ENCODE measurements at regions not wholly inside any gene's neighbourhood (a gene's known extent, or its start where the extent isn't known, plus 50 kb on each side); places are given as distances from the start of the nearest gene placed in this dataset.

DNA sequence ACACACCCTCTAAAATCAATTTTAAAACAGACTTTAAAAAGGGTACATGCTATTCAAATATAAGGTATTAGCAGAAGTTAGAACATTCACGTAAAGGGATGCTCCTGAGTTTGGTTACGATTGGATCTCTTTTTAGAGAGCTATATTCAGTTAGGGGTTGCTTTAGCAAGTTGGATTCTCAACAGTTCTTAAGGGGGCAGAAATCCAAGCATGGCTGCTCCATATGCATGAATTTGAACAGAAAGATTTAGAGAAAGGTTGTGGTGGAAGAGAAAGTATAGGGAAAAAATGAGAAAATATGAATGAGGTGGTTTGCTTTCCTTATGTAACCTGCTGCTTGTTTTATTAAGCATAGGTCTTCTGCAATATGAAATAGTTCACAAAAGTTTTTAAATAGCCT is 855.1 kb downstream of the SORCS1 start:
- Histone ChIP-seq H3K27ac (ENCODE audit: insufficient read depth in 1 of 2, low read depth in 1 of 2, low read length in 2 of 2, poor library complexity in 1 of 2, severe bottlenecking in 2 of 2) (no peak overlapping the region), H3K27me3 (replicated peaks in 2 of 5; ENCODE audit: control insufficient read depth in 4 of 5, insufficient read depth in 5 of 5, low read length in 4 of 5) (no peaks in the 10 kb centered on the region), H3K36me3 (ENCODE audit: control insufficient read depth in 4 of 4, insufficient read depth in 4 of 4, low read length in 3 of 4) (no peaks in the 10 kb centered on the region), H3K9me3 (ENCODE audit: control extremely low read depth in 1 of 5, control insufficient read depth in 4 of 5, insufficient read depth in 2 of 5, low read depth in 1 of 5, low read length in 4 of 5) (no peaks in the 10 kb centered on the region), H3K4me1 (ENCODE audit: control extremely low read depth in 1 of 4, control insufficient read depth in 4 of 4, insufficient read depth in 4 of 4, low read length in 3 of 4) (no peaks in the 10 kb centered on the region), H3K4me3 (ENCODE audit: control insufficient read depth in 1 of 7, extremely low read depth in 1 of 7, insufficient read depth in 4 of 7, low read depth in 2 of 7, low read length in 6 of 7) (no peak overlapping the region)
- ChIA-PET POLR2A (no interaction called here), CTCF (no interaction called here)
- no peak for DNase-seq
- WGBS (ENCODE audit: insufficient coverage) = 80% methylated on average over 1 of the region's 2 CpGs

DNA sequence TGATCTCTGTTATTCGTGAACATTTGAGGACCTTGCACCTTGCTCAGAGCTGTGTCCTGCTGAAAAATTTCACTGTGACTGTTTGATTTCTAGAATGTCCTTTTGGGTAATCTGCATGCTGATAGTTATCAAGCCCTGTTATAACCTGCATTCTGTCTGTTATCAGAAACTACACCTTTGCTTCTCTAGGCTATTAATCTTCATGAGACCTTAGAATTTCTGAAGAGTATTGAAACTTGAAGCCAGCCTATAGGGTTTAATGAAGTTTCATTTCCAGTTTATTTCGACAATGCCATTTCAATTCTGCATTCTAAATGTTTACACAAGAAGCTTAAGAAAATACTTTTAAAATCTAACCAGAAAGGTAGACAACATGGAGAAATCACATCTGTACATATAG is 856.2 kb downstream of the SORCS1 start:
- 60% methylated on average over 1 of the region's 2 CpGs for WGBS (ENCODE audit: insufficient coverage)
- Histone ChIP-seq H3K27ac (ENCODE audit: insufficient read depth in 1 of 2, low read depth in 1 of 2, low read length in 2 of 2, poor library complexity in 1 of 2, severe bottlenecking in 2 of 2) (no peak overlapping the region), H3K9me3 (ENCODE audit: control extremely low read depth in 1 of 5, control insufficient read depth in 4 of 5, insufficient read depth in 2 of 5, low read depth in 1 of 5, low read length in 4 of 5) (no peaks in the 10 kb centered on the region), H3K4me1 (ENCODE audit: control extremely low read depth in 1 of 4, control insufficient read depth in 4 of 4, insufficient read depth in 4 of 4, low read length in 3 of 4) (no peaks in the 10 kb centered on the region), H3K36me3 (ENCODE audit: control insufficient read depth in 4 of 4, insufficient read depth in 4 of 4, low read length in 3 of 4) (no peaks in the 10 kb centered on the region), H3K4me3 (ENCODE audit: control insufficient read depth in 1 of 7, extremely low read depth in 1 of 7, insufficient read depth in 4 of 7, low read depth in 2 of 7, low read length in 6 of 7) (no peak overlapping the region), H3K27me3 (replicated peaks in 2 of 5; ENCODE audit: control insufficient read depth in 4 of 5, insufficient read depth in 5 of 5, low read length in 4 of 5) (no peaks in the 10 kb centered on the region)
- DNase-seq = no peak
- POLR2A ChIA-PET = no interaction called here
- CTCF ChIA-PET = no interaction called here

DNA sequence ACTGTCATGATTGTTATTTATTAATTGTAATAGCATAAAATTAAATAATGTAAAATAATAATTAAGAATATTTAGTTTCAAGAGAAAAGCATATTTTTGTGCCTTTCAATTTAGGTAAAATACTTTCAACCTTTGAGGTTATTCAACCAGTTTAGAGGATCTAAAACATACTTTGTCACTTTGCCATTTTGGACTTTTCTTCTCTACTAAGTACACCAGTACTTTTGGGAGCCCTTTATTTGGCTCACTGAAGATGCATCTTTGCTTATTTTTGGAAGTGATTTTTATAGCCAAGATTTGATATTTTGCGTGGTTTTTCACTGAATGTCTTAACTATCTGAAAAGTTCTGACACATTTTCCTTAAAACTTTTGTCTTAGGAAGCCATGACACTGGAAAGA is 860.5 kb downstream of the SORCS1 start:
- H3K9me3 ChIP-seq (ENCODE audit: control extremely low read depth in 1 of 5, control insufficient read depth in 4 of 5, insufficient read depth in 2 of 5, low read depth in 1 of 5, low read length in 4 of 5) = no peaks in the 10 kb centered on the region
- POLR2A ChIA-PET = no interaction called here
- no peak overlapping the region for H3K27ac ChIP-seq (ENCODE audit: insufficient read depth in 1 of 2, low read depth in 1 of 2, low read length in 2 of 2, poor library complexity in 1 of 2, severe bottlenecking in 2 of 2)
- DNase-seq = no peak
- no peak overlapping the region for H3K4me3 ChIP-seq (ENCODE audit: control insufficient read depth in 1 of 7, extremely low read depth in 1 of 7, insufficient read depth in 4 of 7, low read depth in 2 of 7, low read length in 6 of 7)
- no peaks in the 10 kb centered on the region for H3K36me3 ChIP-seq (ENCODE audit: control insufficient read depth in 4 of 4, insufficient read depth in 4 of 4, low read length in 3 of 4)
- H3K4me1 ChIP-seq (ENCODE audit: control extremely low read depth in 1 of 4, control insufficient read depth in 4 of 4, insufficient read depth in 4 of 4, low read length in 3 of 4) = no peaks in the 10 kb centered on the region
- H3K27me3 ChIP-seq (replicated peaks in 2 of 5; ENCODE audit: control insufficient read depth in 4 of 5, insufficient read depth in 5 of 5, low read length in 4 of 5) = no peaks in the 10 kb centered on the region
- WGBS (ENCODE audit: insufficient coverage) = no CpG with 5 or more reads among the region's 1 CpG
- CTCF ChIA-PET = no interaction called here

DNA sequence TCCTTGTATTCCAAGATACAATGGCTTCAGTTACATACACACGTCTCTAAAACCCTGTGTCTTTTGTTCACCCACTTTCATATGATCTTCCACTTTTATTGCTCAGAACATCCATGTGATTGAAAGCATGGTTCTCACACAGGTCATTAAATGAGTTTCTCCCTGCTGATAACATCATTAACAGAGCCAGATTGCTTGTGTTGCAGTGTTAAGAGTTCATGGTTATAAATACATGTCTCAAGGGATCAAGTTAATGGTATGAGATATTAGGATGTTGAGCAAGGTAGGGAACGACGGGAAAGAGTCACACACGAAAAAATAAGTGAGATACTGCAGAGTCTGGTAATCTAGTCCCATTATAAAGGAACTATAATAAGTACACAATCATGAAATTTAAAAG is 861.5 kb downstream of the SORCS1 start:
- no CpG with 5 or more reads among the region's 4 CpGs for WGBS (ENCODE audit: insufficient coverage)
- H3K27me3 ChIP-seq (replicated peaks in 2 of 5; ENCODE audit: control insufficient read depth in 4 of 5, insufficient read depth in 5 of 5, low read length in 4 of 5) = no peaks in the 10 kb centered on the region
- H3K36me3 ChIP-seq (ENCODE audit: control insufficient read depth in 4 of 4, insufficient read depth in 4 of 4, low read length in 3 of 4) = no peaks in the 10 kb centered on the region
- ChIA-PET CTCF (no interaction called here), POLR2A (no interaction called here)
- H3K9me3 ChIP-seq (ENCODE audit: control extremely low read depth in 1 of 5, control insufficient read depth in 4 of 5, insufficient read depth in 2 of 5, low read depth in 1 of 5, low read length in 4 of 5) = no peaks in the 10 kb centered on the region
- H3K4me1 ChIP-seq (ENCODE audit: control extremely low read depth in 1 of 4, control insufficient read depth in 4 of 4, insufficient read depth in 4 of 4, low read length in 3 of 4) = no peaks in the 10 kb centered on the region
- H3K4me3 ChIP-seq (ENCODE audit: control insufficient read depth in 1 of 7, extremely low read depth in 1 of 7, insufficient read depth in 4 of 7, low read depth in 2 of 7, low read length in 6 of 7) = no peak overlapping the region
- no peak for DNase-seq
- no peak overlapping the region for H3K27ac ChIP-seq (ENCODE audit: insufficient read depth in 1 of 2, low read depth in 1 of 2, low read length in 2 of 2, poor library complexity in 1 of 2, severe bottlenecking in 2 of 2)

DNA sequence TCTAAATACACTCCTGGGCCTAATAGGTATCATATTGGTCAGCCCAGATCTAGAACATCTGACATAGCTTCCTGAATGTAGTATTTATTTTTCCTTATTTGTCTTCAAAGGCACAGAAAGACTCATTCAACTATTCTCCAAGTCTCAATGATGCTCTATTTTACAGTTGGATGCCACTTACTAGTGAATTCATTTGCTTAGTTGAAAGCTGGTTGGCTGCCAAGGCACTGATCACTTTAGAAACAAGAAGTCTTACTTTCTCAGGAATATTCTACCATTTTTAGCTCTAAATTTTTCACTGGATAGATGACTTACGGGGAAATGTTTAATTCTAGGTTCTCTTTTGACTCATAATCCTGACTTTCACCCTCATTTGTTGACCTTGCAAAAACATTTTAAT is 863.4 kb downstream of the SORCS1 start:
- no peaks in the 10 kb centered on the region for H3K9me3 ChIP-seq (ENCODE audit: control extremely low read depth in 1 of 5, control insufficient read depth in 4 of 5, insufficient read depth in 2 of 5, low read depth in 1 of 5, low read length in 4 of 5)
- DNase-seq = no peak
- POLR2A ChIA-PET = no interaction called here
- H3K27ac ChIP-seq (ENCODE audit: insufficient read depth in 1 of 2, low read depth in 1 of 2, low read length in 2 of 2, poor library complexity in 1 of 2, severe bottlenecking in 2 of 2) = no peak overlapping the region
- H3K36me3 ChIP-seq (ENCODE audit: control insufficient read depth in 4 of 4, insufficient read depth in 4 of 4, low read length in 3 of 4) = no peaks in the 10 kb centered on the region
- WGBS (ENCODE audit: insufficient coverage) = no CpG with 5 or more reads among the region's 1 CpG
- no peaks in the 10 kb centered on the region for H3K4me1 ChIP-seq (ENCODE audit: control extremely low read depth in 1 of 4, control insufficient read depth in 4 of 4, insufficient read depth in 4 of 4, low read length in 3 of 4)
- H3K4me3 ChIP-seq (ENCODE audit: control insufficient read depth in 1 of 7, extremely low read depth in 1 of 7, insufficient read depth in 4 of 7, low read depth in 2 of 7, low read length in 6 of 7) = no peak overlapping the region
- no peaks in the 10 kb centered on the region for H3K27me3 ChIP-seq (replicated peaks in 2 of 5; ENCODE audit: control insufficient read depth in 4 of 5, insufficient read depth in 5 of 5, low read length in 4 of 5)
- CTCF ChIA-PET = no interaction called here

DNA sequence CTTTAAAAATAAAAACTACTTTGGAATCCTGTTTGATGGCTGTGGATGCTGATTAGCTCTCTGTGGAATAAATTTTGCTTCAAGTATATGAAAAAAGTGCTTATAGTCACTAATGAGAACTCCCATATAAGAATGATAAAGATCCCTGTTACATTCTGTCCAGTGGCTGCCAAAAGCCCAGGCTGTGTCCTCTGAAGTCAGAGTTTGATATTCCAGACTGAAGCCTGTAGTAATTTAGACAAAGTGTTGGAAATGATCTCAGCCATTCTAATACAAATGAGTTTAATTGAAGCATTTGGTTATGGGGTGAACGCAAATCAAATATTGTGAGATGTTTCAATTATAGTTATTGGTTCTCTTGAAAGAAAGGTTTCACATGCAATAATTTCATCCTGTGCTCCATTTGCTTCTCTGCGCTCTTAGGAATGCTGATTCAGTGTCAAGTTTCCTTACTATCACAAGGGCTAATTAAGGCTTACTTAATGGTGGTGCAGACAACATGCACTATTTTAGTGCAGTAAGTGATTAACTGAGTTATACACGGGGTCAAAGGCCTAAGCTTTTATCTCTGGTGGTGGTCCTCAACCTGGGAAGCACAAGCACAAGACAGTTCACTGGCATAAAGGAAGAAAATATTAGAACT is 867.6 kb downstream of the SORCS1 start:
- Histone ChIP-seq H3K4me1 (ENCODE audit: control extremely low read depth in 1 of 4, control insufficient read depth in 4 of 4, insufficient read depth in 4 of 4, low read length in 3 of 4) (no peaks in the 10 kb centered on the region), H3K9me3 (ENCODE audit: control extremely low read depth in 1 of 5, control insufficient read depth in 4 of 5, insufficient read depth in 2 of 5, low read depth in 1 of 5, low read length in 4 of 5) (no peaks in the 10 kb centered on the region), H3K27ac (ENCODE audit: insufficient read depth in 1 of 2, low read depth in 1 of 2, low read length in 2 of 2, poor library complexity in 1 of 2, severe bottlenecking in 2 of 2) (no peak overlapping the region), H3K27me3 (replicated peaks in 2 of 5; ENCODE audit: control insufficient read depth in 4 of 5, insufficient read depth in 5 of 5, low read length in 4 of 5) (no peaks in the 10 kb centered on the region), H3K36me3 (ENCODE audit: control insufficient read depth in 4 of 4, insufficient read depth in 4 of 4, low read length in 3 of 4) (no peaks in the 10 kb centered on the region), H3K4me3 (ENCODE audit: control insufficient read depth in 1 of 7, extremely low read depth in 1 of 7, insufficient read depth in 4 of 7, low read depth in 2 of 7, low read length in 6 of 7) (no peak overlapping the region)
- WGBS (ENCODE audit: insufficient coverage) = 71% methylated on average over 1 of the region's 3 CpGs
- ChIA-PET CTCF (no interaction called here), POLR2A (no interaction called here)
- DNase-seq = no peak

DNA sequence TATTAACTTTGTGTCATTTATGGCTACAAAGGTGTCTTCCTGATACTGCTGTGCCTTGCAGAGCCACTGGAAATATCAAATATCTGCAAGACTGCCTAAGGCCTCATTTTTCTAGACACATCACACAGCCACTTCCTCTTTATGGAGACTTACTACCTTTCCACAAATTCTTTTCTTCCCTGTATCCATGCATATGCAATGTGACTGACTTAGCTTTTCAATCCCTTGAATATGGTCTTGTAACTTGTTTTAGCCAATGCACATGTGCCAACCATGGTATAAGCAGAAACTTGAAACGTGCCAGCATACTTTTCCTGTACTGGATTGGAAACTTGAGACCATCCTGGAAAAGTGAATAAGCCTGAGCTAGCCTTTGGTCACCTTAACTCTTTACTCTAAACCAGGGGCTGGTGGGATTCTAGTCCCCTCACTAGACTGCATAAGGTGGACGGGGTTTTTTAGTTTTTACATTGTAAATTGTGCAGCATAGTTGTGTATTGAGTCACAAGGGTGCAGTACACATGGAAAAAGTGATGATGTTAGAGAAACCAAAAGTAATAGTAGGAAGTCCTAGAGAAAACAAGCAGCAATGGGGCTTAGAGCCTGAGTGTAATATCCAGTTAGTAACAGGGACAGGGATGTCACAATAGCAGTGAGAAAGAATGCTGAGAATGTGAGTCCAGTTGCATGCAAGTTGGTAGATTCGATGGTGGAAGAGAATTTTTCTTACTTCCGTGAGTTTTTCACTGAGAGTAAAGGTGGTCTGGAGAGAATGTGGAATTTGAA is 879.5 kb downstream of the SORCS1 start:
- 77% methylated on average over 4 of the region's 4 CpGs for WGBS (ENCODE audit: insufficient coverage)
- ChIA-PET POLR2A (interaction anchor here (0.6 kb wide), 1 partner anchor 19 kb away, joined by 3 read pairs; no protein-coding TSS in a partner anchor), CTCF (no interaction called here)

More for the DNA sequence above, 879.5 kb downstream of the SORCS1 start:
- H3K4me1 ChIP-seq (ENCODE audit: control extremely low read depth in 1 of 4, control insufficient read depth in 4 of 4, insufficient read depth in 4 of 4, low read length in 3 of 4) = no peaks in the 10 kb centered on the region
- no peaks in the 10 kb centered on the region for H3K9me3 ChIP-seq (ENCODE audit: control extremely low read depth in 1 of 5, control insufficient read depth in 4 of 5, insufficient read depth in 2 of 5, low read depth in 1 of 5, low read length in 4 of 5)
- H3K27ac ChIP-seq (ENCODE audit: insufficient read depth in 1 of 2, low read depth in 1 of 2, low read length in 2 of 2, poor library complexity in 1 of 2, severe bottlenecking in 2 of 2) = no peak overlapping the region
- no peaks in the 10 kb centered on the region for H3K36me3 ChIP-seq (ENCODE audit: control insufficient read depth in 4 of 4, insufficient read depth in 4 of 4, low read length in 3 of 4)
- no peak overlapping the region for H3K4me3 ChIP-seq (ENCODE audit: control insufficient read depth in 1 of 7, extremely low read depth in 1 of 7, insufficient read depth in 4 of 7, low read depth in 2 of 7, low read length in 6 of 7)
- DNase-seq = no peak
- H3K27me3 ChIP-seq (replicated peaks in 2 of 5; ENCODE audit: control insufficient read depth in 4 of 5, insufficient read depth in 5 of 5, low read length in 4 of 5) = no peaks in the 10 kb centered on the region
